ENCODE measurements at regions not wholly inside any gene's neighbourhood (a gene's known extent, or its start where the extent isn't known, plus 50 kb on each side); places are given as distances from the start of the nearest gene placed in this dataset.

GRCh38 chr2:189954989-189955388 is 107.5 kb downstream of the MSTN start (continued):
- TF ChIP-seq, protein P1, sequence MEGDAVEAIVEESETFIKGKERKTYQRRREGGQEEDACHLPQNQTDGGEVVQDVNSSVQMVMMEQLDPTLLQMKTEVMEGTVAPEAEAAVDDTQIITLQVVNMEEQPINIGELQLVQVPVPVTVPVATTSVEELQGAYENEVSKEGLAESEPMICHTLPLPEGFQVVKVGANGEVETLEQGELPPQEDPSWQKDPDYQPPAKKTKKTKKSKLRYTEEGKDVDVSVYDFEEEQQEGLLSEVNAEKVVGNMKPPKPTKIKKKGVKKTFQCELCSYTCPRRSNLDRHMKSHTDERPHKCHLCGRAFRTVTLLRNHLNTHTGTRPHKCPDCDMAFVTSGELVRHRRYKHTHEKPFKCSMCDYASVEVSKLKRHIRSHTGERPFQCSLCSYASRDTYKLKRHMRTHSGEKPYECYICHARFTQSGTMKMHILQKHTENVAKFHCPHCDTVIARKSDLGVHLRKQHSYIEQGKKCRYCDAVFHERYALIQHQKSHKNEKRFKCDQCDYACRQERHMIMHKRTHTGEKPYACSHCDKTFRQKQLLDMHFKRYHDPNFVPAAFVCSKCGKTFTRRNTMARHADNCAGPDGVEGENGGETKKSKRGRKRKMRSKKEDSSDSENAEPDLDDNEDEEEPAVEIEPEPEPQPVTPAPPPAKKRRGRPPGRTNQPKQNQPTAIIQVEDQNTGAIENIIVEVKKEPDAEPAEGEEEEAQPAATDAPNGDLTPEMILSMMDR (IDR thresholded peaks at IDR 0.05; ENCODE audit: low read depth, low read length, missing input control) = no peak
- TF ChIP-seq TAF1 (conservative IDR thresholded peaks at IDR 0.05) (no peak), HNF4G (IDR thresholded peaks at IDR 0.05) (no peak), GABPA (IDR thresholded peaks at IDR 0.05 in 1 of 2, conservative IDR thresholded peaks at IDR 0.05 in 1 of 2) (no peak), MAX (IDR thresholded peaks at IDR 0.05) (no peak), FOXA2 (IDR thresholded peaks at IDR 0.05) (no peak), RXRA (IDR thresholded peaks at IDR 0.05) (no peak)
- TF ChIP-seq, protein P2, sequence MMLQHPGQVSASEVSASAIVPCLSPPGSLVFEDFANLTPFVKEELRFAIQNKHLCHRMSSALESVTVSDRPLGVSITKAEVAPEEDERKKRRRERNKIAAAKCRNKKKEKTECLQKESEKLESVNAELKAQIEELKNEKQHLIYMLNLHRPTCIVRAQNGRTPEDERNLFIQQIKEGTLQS (IDR thresholded peaks at IDR 0.05) = no peak

- Histone ChIP-seq H3K9ac (ENCODE audit: low read depth in 1 of 2, low read length in 2 of 2) (no peak overlapping the region), H3K9me3 (ENCODE audit: control insufficient read depth in 4 of 4, low read length in 3 of 4) (no peaks in the 10 kb centered on the region), H3K27me3 (ENCODE audit: control insufficient read depth in 4 of 4, insufficient read depth in 4 of 4, low read length in 3 of 4) (no peaks in the 10 kb centered on the region), H3K4me3 (ENCODE audit: low read depth in 1 of 3, low read length in 3 of 3) (no peak overlapping the region), H3K27ac (ENCODE audit: low read depth in 1 of 2, low read length in 2 of 2) (no peak overlapping the region), H3K4me1 (ENCODE audit: control insufficient read depth in 4 of 4, insufficient read depth in 4 of 4, low read length in 3 of 4) (no peaks in the 10 kb centered on the region), H3K36me3 (ENCODE audit: control insufficient read depth in 4 of 4, insufficient read depth in 3 of 4, low read depth in 1 of 4, low read length in 3 of 4) (no peaks in the 10 kb centered on the region)
- WGBS = 78% methylated on average over 3 of the region's 3 CpGs
- TF ChIP-seq GABPA (IDR thresholded peaks at IDR 0.05 in 1 of 2, conservative IDR thresholded peaks at IDR 0.05 in 1 of 2) (no peak), HNF4A (conservative IDR thresholded peaks at IDR 0.05) (no peak), HNF4G (IDR thresholded peaks at IDR 0.05) (no peak), RAD21 (IDR thresholded peaks at IDR 0.05) (no peak), SP1 (IDR thresholded peaks at IDR 0.05) (no peak), TAF1 (conservative IDR thresholded peaks at IDR 0.05) (no peak)
- no peak for DNase-seq (ENCODE audit: low spot score)
Measured at GRCh38 chr2:189952536-189953109, 109.9 kb downstream of the MSTN start.

DNA sequence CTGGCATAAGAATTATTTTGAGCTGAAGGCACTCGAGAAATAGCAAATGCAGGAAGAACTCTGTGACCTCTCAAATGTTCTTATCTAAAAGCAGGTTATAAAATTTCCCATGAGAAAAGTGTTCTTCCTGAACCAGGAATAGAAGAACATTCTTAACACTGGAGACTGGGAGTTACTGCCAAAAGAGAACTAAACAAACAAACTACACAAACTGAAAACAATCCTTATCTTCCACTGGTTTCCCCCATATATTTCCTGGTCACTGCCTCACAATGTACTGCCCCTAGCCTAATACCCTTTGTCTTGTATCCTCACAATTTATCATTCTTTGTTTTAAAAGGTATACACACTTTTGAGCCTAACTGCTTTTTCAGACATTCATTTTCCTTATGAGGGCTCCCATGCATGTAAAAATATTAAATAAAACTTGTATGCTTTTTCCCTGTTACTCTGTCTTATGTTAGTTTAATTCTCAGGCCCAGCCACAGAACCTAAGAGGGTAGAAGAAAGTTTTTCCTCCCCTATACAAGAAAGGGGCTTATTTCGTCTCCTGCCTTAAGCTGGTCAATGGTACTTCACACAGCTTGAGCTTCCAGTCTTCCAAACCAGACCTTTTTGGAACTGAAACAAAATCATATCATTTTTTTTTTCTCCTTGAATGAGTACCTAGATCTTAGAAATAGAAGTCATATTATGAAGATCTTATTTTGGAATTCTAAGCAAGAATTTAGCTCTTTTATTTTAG is 110.6 kb downstream of the MSTN start:
- no peak overlapping the region for H3K27ac ChIP-seq (ENCODE audit: low read depth in 1 of 2, low read length in 2 of 2)
- no peak overlapping the region for H3K9ac ChIP-seq (ENCODE audit: low read depth in 1 of 2, low read length in 2 of 2)
- DNase-seq (ENCODE audit: low spot score) = no peak
- WGBS = 70% methylated on average over 2 of the region's 2 CpGs
- H3K9me3 ChIP-seq (ENCODE audit: control insufficient read depth in 4 of 4, low read length in 3 of 4) = no peaks in the 10 kb centered on the region
- H3K27me3 ChIP-seq (ENCODE audit: control insufficient read depth in 4 of 4, insufficient read depth in 4 of 4, low read length in 3 of 4) = no peaks in the 10 kb centered on the region
- H3K4me3 ChIP-seq (ENCODE audit: low read depth in 1 of 3, low read length in 3 of 3) = no peak overlapping the region
- no peaks in the 10 kb centered on the region for H3K36me3 ChIP-seq (ENCODE audit: control insufficient read depth in 4 of 4, insufficient read depth in 3 of 4, low read depth in 1 of 4, low read length in 3 of 4)
- H3K4me1 ChIP-seq (ENCODE audit: control insufficient read depth in 4 of 4, insufficient read depth in 4 of 4, low read length in 3 of 4) = no peaks in the 10 kb centered on the region
- peak; percentile 26 for TF ChIP-seq NR2F2 (IDR thresholded peaks at IDR 0.05)
- no peak for TF ChIP-seq FOXA2 (IDR thresholded peaks at IDR 0.05)

DNA sequence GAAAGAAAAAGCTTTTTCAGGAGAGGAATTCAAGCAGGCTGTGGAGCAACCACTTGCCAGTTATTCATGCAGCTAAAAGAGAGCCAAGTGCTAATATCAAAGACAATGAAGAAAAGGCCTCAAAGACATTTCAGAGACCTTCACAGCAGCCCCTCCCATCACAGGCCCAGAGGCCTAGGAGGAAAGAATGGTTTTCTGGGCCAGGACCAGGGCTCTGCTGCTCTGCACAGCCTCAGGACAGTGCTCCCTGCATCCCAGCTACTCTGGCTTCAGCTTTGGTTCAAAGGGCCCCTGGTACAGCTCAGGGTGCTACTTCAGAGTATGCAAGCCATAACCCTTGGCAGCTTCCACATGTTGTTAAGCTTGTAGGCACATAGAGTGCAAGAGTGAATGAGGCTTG is 119.5 kb downstream of the MSTN start:
- H3K9ac ChIP-seq (ENCODE audit: low read depth in 1 of 2, low read length in 2 of 2) = no peak overlapping the region
- TF ChIP-seq, protein P1 (IDR thresholded peaks at IDR 0.05; ENCODE audit: low read depth, low read length, missing input control) = no peak
- TF ChIP-seq, protein P3, sequence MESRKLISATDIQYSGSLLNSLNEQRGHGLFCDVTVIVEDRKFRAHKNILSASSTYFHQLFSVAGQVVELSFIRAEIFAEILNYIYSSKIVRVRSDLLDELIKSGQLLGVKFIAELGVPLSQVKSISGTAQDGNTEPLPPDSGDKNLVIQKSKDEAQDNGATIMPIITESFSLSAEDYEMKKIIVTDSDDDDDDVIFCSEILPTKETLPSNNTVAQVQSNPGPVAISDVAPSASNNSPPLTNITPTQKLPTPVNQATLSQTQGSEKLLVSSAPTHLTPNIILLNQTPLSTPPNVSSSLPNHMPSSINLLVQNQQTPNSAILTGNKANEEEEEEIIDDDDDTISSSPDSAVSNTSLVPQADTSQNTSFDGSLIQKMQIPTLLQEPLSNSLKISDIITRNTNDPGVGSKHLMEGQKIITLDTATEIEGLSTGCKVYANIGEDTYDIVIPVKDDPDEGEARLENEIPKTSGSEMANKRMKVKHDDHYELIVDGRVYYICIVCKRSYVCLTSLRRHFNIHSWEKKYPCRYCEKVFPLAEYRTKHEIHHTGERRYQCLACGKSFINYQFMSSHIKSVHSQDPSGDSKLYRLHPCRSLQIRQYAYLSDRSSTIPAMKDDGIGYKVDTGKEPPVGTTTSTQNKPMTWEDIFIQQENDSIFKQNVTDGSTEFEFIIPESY (IDR thresholded peaks at IDR 0.05) = no peak
- TF ChIP-seq HNF4A (conservative IDR thresholded peaks at IDR 0.05) (no peak), SP1 (IDR thresholded peaks at IDR 0.05) (no peak), FOXA1 (IDR thresholded peaks at IDR 0.05) (no peak), GABPA (IDR thresholded peaks at IDR 0.05 in 1 of 2, conservative IDR thresholded peaks at IDR 0.05 in 1 of 2) (no peak), FOXA2 (IDR thresholded peaks at IDR 0.05) (no peak), YY1 (IDR thresholded peaks at IDR 0.05) (no peak), RAD21 (IDR thresholded peaks at IDR 0.05) (no peak)
- TF ChIP-seq, protein P2 (IDR thresholded peaks at IDR 0.05) = no peak
- no peaks in the 10 kb centered on the region for H3K36me3 ChIP-seq (ENCODE audit: control insufficient read depth in 4 of 4, insufficient read depth in 3 of 4, low read depth in 1 of 4, low read length in 3 of 4)
- H3K4me1 ChIP-seq (ENCODE audit: control insufficient read depth in 4 of 4, insufficient read depth in 4 of 4, low read length in 3 of 4) = no peaks in the 10 kb centered on the region
- no peak for DNase-seq (ENCODE audit: low spot score)
- peaks cover 2 to 13% (median 7%) of the 10 kb centered on the region in 4 donors for H3K9me3 ChIP-seq (ENCODE audit: control insufficient read depth in 4 of 4, low read length in 3 of 4)
- H3K27ac ChIP-seq (ENCODE audit: low read depth in 1 of 2, low read length in 2 of 2) = no peak overlapping the region
- H3K4me3 ChIP-seq (ENCODE audit: low read depth in 1 of 3, low read length in 3 of 3) = no peak overlapping the region
- H3K27me3 ChIP-seq (ENCODE audit: control insufficient read depth in 4 of 4, insufficient read depth in 4 of 4, low read length in 3 of 4) = peaks cover 0 to 5% (median 0%) of the 10 kb centered on the region in 4 donors
